GM12878 (cell line): ENCODE measurements at regions not wholly inside any gene's neighbourhood (a gene's known extent, or its start where the extent isn't known, plus 50 kb on each side); places are given as distances from the start of the nearest gene placed in this dataset.

ENCODE experiments used
- BRCA1 ChIP-seq: IDR thresholded peaks from 2 replicates; pipeline ENCODE4 v1.6.1; 2011; ENCODE audit warnings: low read depth, low read length, improper control_type of control experiment
- CREB1 ChIP-seq: IDR thresholded peaks from 2 replicates; pipeline ENCODE4 v1.6.1; 2012; ENCODE audit warnings: low read depth, mild to moderate bottlenecking, inconsistent platforms
- EGR1 ChIP-seq, 2 experiments: IDR thresholded peaks; 1 replicate in 1 of 2; 2 replicates in 1 of 2; pipeline ENCODE4 v1.6.1; 2011 to 2012; ENCODE audit warnings: low read depth in 2 of 2, low read length in 2 of 2, borderline replicate concordance in 1 of 2, mild to moderate bottlenecking in 1 of 2, moderate library complexity in 1 of 2
- EP300 ChIP-seq, 2 experiments: fragments of 150-350 bp in 1 of 2; IDR thresholded peaks; 2 replicates each; pipeline ENCODE4 v1.6.1; 2011 to 2012; ENCODE audit warnings: low read depth in 2 of 2, low read length in 2 of 2, borderline replicate concordance in 1 of 2, improper control_type of control experiment in 1 of 2, inconsistent platforms in 1 of 2; ENCODE audit not compliant: control insufficient read depth in 1 of 2
- EZH2 ChIP-seq: IDR thresholded peaks from 2 replicates; pipeline ENCODE4 v1.6.1; 2012; ENCODE audit warnings: low read depth, mild to moderate bottlenecking, control low read depth, inconsistent platforms, low read length, borderline replicate concordance; ENCODE audit not compliant: control insufficient read depth
- POLR2AphosphoS5 ChIP-seq: IDR thresholded peaks from 2 replicates; pipeline ENCODE4 v1.6.1; 2011; ENCODE audit warnings: mild to moderate bottlenecking, low read length, inconsistent platforms
- RFX5 ChIP-seq: IDR thresholded peaks from 2 replicates; pipeline ENCODE4 v1.6.1; 2011; ENCODE audit warnings: low read depth, low read length, improper control_type of control experiment
- SMC3 ChIP-seq: IDR thresholded peaks from 2 replicates; pipeline ENCODE4 v1.6.1; 2011; ENCODE audit warnings: low read length, improper control_type of control experiment, borderline replicate concordance
- TCF3 ChIP-seq: IDR thresholded peaks from 2 replicates; pipeline ENCODE4 v1.6.1; 2012; ENCODE audit warnings: low read depth, mild to moderate bottlenecking, low read length, borderline replicate concordance; ENCODE audit not compliant: insufficient read depth
- ZZZ3 ChIP-seq: IDR thresholded peaks from 2 replicates; pipeline ENCODE4 v1.6.1; 2011; ENCODE audit warnings: low read depth; ENCODE audit not compliant: control insufficient read depth, insufficient read length
- TF ChIP-seq, protein P1 (sequence below): IDR thresholded peaks from 2 replicates; pipeline ENCODE4 v1.6.1; 2011; ENCODE audit warnings: low read depth, mild to moderate bottlenecking, low read length, moderate library complexity, borderline replicate concordance; ENCODE audit errors: extremely low read depth
- TF ChIP-seq, protein P2 (sequence below): fragments of 450-650 bp; IDR thresholded peaks from 2 replicates; pipeline ENCODE4 v1.6.1; 2017; ENCODE audit warnings: mild to moderate bottlenecking
- TF ChIP-seq, protein P3 (sequence below): IDR thresholded peaks from 2 replicates; pipeline ENCODE4 v1.6.1; 2012; ENCODE audit warnings: low read depth, low read length, improper control_type of control experiment
- TF ChIP-seq, protein P4 (sequence below), 3 experiments: IDR thresholded peaks in 2 of 3; conservative IDR thresholded peaks in 1 of 3; 2 replicates each; pipeline ENCODE4 v1.5.1; 2011; ENCODE audit warnings: low read depth in 3 of 3, low read length in 3 of 3, mild to moderate bottlenecking in 3 of 3, control low read depth in 2 of 3, moderate library complexity in 2 of 3, inconsistent platforms in 1 of 3, mixed read lengths in 1 of 3; ENCODE audit not compliant: control insufficient read depth in 2 of 3, insufficient read depth in 1 of 3; ENCODE audit errors: extremely low read depth in 1 of 3

DNA sequence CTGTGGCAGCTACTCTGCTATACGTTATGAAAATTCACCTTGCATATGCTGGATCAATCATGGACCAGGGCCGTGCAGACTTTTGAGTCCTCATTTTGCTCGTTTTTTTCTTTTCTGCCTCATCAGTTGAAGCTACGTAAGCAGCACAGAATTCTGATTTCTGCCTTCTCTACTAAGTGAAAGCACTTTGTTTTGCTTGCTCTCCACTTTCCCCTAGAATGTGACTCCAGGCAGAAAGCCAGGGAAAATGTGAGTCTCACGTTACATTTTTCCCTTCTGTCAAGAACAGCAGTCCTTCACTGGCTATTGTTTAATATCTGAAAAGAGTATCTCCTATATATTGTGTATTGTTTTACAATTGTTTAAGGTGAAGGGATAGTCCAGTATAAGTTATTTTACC lies 1840.1 kb downstream of the PCDH7 start:
- no peak for TF ChIP-seq BRCA1
- no peak for TF ChIP-seq EP300 (IDR thresholded peaks at IDR 0.05; ENCODE audit: borderline replicate concordance in 1 of 2, control insufficient read depth in 1 of 2, low read depth in 2 of 2, low read length in 2 of 2)
- no peak for TF ChIP-seq EZH2
- TF ChIP-seq RFX5, result no peak
- no peak for TF ChIP-seq SMC3
- TF ChIP-seq, protein P1, sequence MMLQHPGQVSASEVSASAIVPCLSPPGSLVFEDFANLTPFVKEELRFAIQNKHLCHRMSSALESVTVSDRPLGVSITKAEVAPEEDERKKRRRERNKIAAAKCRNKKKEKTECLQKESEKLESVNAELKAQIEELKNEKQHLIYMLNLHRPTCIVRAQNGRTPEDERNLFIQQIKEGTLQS, result no peak
- TF ChIP-seq, protein P2, sequence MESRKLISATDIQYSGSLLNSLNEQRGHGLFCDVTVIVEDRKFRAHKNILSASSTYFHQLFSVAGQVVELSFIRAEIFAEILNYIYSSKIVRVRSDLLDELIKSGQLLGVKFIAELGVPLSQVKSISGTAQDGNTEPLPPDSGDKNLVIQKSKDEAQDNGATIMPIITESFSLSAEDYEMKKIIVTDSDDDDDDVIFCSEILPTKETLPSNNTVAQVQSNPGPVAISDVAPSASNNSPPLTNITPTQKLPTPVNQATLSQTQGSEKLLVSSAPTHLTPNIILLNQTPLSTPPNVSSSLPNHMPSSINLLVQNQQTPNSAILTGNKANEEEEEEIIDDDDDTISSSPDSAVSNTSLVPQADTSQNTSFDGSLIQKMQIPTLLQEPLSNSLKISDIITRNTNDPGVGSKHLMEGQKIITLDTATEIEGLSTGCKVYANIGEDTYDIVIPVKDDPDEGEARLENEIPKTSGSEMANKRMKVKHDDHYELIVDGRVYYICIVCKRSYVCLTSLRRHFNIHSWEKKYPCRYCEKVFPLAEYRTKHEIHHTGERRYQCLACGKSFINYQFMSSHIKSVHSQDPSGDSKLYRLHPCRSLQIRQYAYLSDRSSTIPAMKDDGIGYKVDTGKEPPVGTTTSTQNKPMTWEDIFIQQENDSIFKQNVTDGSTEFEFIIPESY, result no peak
- TF ChIP-seq TCF3, result no peak
- TF ChIP-seq, protein P3, sequence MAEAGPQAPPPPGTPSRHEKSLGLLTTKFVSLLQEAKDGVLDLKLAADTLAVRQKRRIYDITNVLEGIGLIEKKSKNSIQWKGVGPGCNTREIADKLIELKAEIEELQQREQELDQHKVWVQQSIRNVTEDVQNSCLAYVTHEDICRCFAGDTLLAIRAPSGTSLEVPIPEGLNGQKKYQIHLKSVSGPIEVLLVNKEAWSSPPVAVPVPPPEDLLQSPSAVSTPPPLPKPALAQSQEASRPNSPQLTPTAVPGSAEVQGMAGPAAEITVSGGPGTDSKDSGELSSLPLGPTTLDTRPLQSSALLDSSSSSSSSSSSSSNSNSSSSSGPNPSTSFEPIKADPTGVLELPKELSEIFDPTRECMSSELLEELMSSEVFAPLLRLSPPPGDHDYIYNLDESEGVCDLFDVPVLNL, result no peak
- TF ChIP-seq POLR2AphosphoS5, result no peak
- TF ChIP-seq ZZZ3, result no peak
- TF ChIP-seq CREB1, result no peak
- TF ChIP-seq EGR1 (IDR thresholded peaks at IDR 0.05; ENCODE audit: borderline replicate concordance in 1 of 2, low read depth in 2 of 2, low read length in 2 of 2), result no peak
- TF ChIP-seq, protein P4, sequence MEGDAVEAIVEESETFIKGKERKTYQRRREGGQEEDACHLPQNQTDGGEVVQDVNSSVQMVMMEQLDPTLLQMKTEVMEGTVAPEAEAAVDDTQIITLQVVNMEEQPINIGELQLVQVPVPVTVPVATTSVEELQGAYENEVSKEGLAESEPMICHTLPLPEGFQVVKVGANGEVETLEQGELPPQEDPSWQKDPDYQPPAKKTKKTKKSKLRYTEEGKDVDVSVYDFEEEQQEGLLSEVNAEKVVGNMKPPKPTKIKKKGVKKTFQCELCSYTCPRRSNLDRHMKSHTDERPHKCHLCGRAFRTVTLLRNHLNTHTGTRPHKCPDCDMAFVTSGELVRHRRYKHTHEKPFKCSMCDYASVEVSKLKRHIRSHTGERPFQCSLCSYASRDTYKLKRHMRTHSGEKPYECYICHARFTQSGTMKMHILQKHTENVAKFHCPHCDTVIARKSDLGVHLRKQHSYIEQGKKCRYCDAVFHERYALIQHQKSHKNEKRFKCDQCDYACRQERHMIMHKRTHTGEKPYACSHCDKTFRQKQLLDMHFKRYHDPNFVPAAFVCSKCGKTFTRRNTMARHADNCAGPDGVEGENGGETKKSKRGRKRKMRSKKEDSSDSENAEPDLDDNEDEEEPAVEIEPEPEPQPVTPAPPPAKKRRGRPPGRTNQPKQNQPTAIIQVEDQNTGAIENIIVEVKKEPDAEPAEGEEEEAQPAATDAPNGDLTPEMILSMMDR (IDR thresholded peaks at IDR 0.05 in 2 of 3, conservative IDR thresholded peaks at IDR 0.05 in 1 of 3; ENCODE audit: control insufficient read depth in 2 of 3, extremely low read depth in 1 of 3, insufficient read depth in 1 of 3, low read depth in 3 of 3, low read length in 3 of 3), result no peak
